GM12874 (cell line): ENCODE measurements at regions not wholly inside any gene's neighbourhood (a gene's known extent, or its start where the extent isn't known, plus 50 kb on each side); places are given as distances from the start of the nearest gene placed in this dataset.

Experiments
- CTCF ChIP-seq: IDR thresholded peaks from 2 replicates; pipeline ENCODE4 v1.5.1; 2011; ENCODE audit warnings: low read depth, mild to moderate bottlenecking, control low read depth, low read length, moderate library complexity; ENCODE audit not compliant: insufficient read depth

- TF ChIP-seq CTCF, result no peak
Measured at GRCh38 chr22:44584256-44584902, 86.3 kb upstream of the RTL6 start.

GRCh38 chr22:44583854-44584253 lies 85.8 kb upstream of the RTL6 start:
- TF ChIP-seq CTCF, result no peak

GRCh38 chr22:44583061-44583760 lies 85.2 kb upstream of the RTL6 start:
- TF ChIP-seq CTCF, result no peak

GRCh38 chr22:44582016-44582415 lies 84.0 kb upstream of the RTL6 start:
- no peak for TF ChIP-seq CTCF

- no peak for TF ChIP-seq CTCF
Measured at GRCh38 chr22:44581096-44581435, 83.0 kb upstream of the RTL6 start.

GRCh38 chr22:44580176-44581095 lies 82.4 kb upstream of the RTL6 start:
- TF ChIP-seq CTCF, result no peak

- no peak for TF ChIP-seq CTCF
Measured at GRCh38 chr22:44578516-44579230, 80.6 kb upstream of the RTL6 start.
